K562 (cell line): ENCODE measurements at regions not wholly inside any gene's neighbourhood (a gene's known extent, or its start where the extent isn't known, plus 50 kb on each side); places are given as distances from the start of the nearest gene placed in this dataset.

Experiments used
- ATAC-seq: fragments of 200-7000 bp; cut with Tn5 transposase; 3 replicates; pipeline ENCODE4 v1.9.1; 2020; ENCODE audit warnings: moderate library complexity
- BruUV-seq: library from RNA; stranded (reverse); fragments of 400-500 nt; replicated peaks from 2 replicates; lab custom pipeline; 2021; lab: Mats Ljungman, UMichigan
- CTCF ChIA-PET: fragments of 300-600 bp; formaldehyde crosslinking; extraction: SDS; loops from one replicate; lab custom pipeline; 2021; ENCODE audit warnings: low intra/inter-chr PET ratio; lab: Yijun Ruan, JAX
- POLR2A ChIA-PET: fragments of 300-600, 350-650 bp; sonication (Branson Sonifier 250); formaldehyde crosslinking; extraction: SDS; loops from one replicate; lab custom pipeline; 2021; ENCODE audit warnings: antibody characterized with exemption, inconsistent platforms; lab: Yijun Ruan, JAX
- DNase-seq, 4 experiments: peaks; one replicate each; pipeline versions ENCODE4 v3.0.0 to v3.0.0-alpha.2; 2011 to 2018; ENCODE audit warnings: low spot score in 3 of 4, mixed read lengths in 3 of 4; ENCODE audit errors: extremely low read depth in 1 of 4
- FAIRE-seq: peaks from 2 replicates; lab custom pipeline; 2011; peaks lifted over from hg19 to GRCh38; lab: Jason Lieb, UNC
- H2AFZ ChIP-seq: 2 replicates; pipeline ENCODE4 v1.6.0; 2011; ENCODE audit warnings: low read depth, low read length, control low read depth, inconsistent platforms
- H3K27ac ChIP-seq: fragments of 200-600 bp; 3 replicates; pipeline ENCODE4 v1.8.0; 2011; ENCODE audit warnings: low read depth, mild to moderate bottlenecking, control low read depth, inconsistent platforms, low read length, moderate library complexity, mixed read lengths; ENCODE audit errors: extremely low read depth
- H3K27me3 ChIP-seq, 2 experiments: fragments of 300-600 bp in 1 of 2; 2 replicates in 1 of 2; 3 replicates in 1 of 2; pipeline versions ENCODE4 v1.6.0 to v1.8.0; 2011; ENCODE audit warnings: inconsistent platforms in 2 of 2, low read length in 2 of 2, mild to moderate bottlenecking in 1 of 2, mixed read lengths in 1 of 2, moderate library complexity in 1 of 2; ENCODE audit not compliant: control insufficient read depth in 2 of 2, insufficient read depth in 2 of 2
- H3K36me3 ChIP-seq: fragments of 300-600 bp; 3 replicates; pipeline ENCODE4 v1.8.0; 2011; ENCODE audit warnings: mild to moderate bottlenecking, low read length, inconsistent platforms; ENCODE audit not compliant: control insufficient read depth, insufficient read depth
- H3K4me1 ChIP-seq, 2 experiments: fragments of 200-600 bp in 1 of 2; replicated peaks in 1 of 2; 2 replicates in 1 of 2; 3 replicates in 1 of 2; pipeline versions ENCODE4 v1.5.1 to v1.8.0; 2011; ENCODE audit warnings: inconsistent platforms in 2 of 2, low read length in 2 of 2, mild to moderate bottlenecking in 1 of 2, mixed read lengths in 1 of 2, moderate library complexity in 1 of 2; ENCODE audit not compliant: control insufficient read depth in 2 of 2, insufficient read depth in 2 of 2
- H3K4me2 ChIP-seq: 2 replicates; pipeline ENCODE4 v1.6.1; 2011; ENCODE audit warnings: low read length, control low read depth, inconsistent platforms, mixed read lengths; ENCODE audit not compliant: insufficient read depth
- H3K4me3 ChIP-seq: fragments of 200-600 bp; sonication (generic), shearing (Covaris generic); 2 replicates; pipeline ENCODE4 v1.5.1; 2016; ENCODE audit warnings: control low read depth, inconsistent platforms
- H3K79me2 ChIP-seq: fragments of 200-600 bp; 3 replicates; pipeline ENCODE4 v1.8.0; 2011; ENCODE audit warnings: low read length, inconsistent platforms; ENCODE audit not compliant: control insufficient read depth, insufficient read depth
- H3K9ac ChIP-seq, 2 experiments: 2 replicates each; pipeline versions ENCODE4 v1.6.0 to v1.6.1; 2011; ENCODE audit warnings: low read depth in 2 of 2, low read length in 2 of 2, control low read depth in 1 of 2, inconsistent platforms in 1 of 2, mild to moderate bottlenecking in 1 of 2, mixed read lengths in 1 of 2; ENCODE audit not compliant: insufficient read depth in 1 of 2
- H3K9me1 ChIP-seq: one replicate; pipeline ENCODE4 v1.6.0; 2011; ENCODE audit warnings: inconsistent platforms, mild to moderate bottlenecking, low read length, moderate library complexity; ENCODE audit not compliant: control insufficient read depth, insufficient read depth
- H3K9me3 ChIP-seq: replicated peaks from 2 replicates; pipeline ENCODE4 v1.5.1; 2011; ENCODE audit warnings: low read depth, low read length, inconsistent platforms; ENCODE audit not compliant: control insufficient read depth, insufficient read depth
- H4K20me1 ChIP-seq: replicated peaks from 2 replicates; pipeline ENCODE4 v1.6.1; 2011; ENCODE audit warnings: low read length, inconsistent platforms, mixed read lengths; ENCODE audit not compliant: control insufficient read depth, insufficient read depth
- KLF6 ChIP-seq: fragments of 250-450 bp; sonication (Bioruptor Pico); IDR thresholded peaks from 2 replicates; pipeline ENCODE4 v1.4.0; 2020; ENCODE audit warnings: mild to moderate bottlenecking, moderate library complexity, borderline replicate concordance
- MEIS2 ChIP-seq: fragments of 450-650 bp; IDR thresholded peaks from 2 replicates; pipeline ENCODE4 v1.6.1; 2014; ENCODE audit warnings: mild to moderate bottlenecking; ENCODE audit not compliant: partially characterized antibody
- MLX ChIP-seq, 2 experiments: fragments of 450-650 bp in 1 of 2; sonication (generic) in 1 of 2; formaldehyde crosslinking; conservative IDR thresholded peaks; 2 replicates each; pipeline versions ENCODE4 v1.4.0 to v1.8.1; 2020 to 2022; ENCODE audit warnings: mild to moderate bottlenecking in 1 of 2, missing genetic modification reagents in 1 of 2
- MTF1 ChIP-seq: fragments of 250-450 bp; sonication (Bioruptor Pico); IDR thresholded peaks from 2 replicates; pipeline ENCODE4 v1.9.0; 2021; ENCODE audit warnings: moderate library complexity, mild to moderate bottlenecking, inconsistent platforms, borderline replicate concordance
- PRPF4 ChIP-seq: fragments of 200-400 bp; formaldehyde crosslinking; IDR thresholded peaks from one replicate; pipeline ENCODE4 v1.6.1; 2017; ENCODE audit warnings: low read length, low read depth, mild to moderate bottlenecking; ENCODE audit not compliant: insufficient read depth, poor library complexity, severe bottlenecking
- SIRT6 ChIP-seq: IDR thresholded peaks from one replicate; pipeline ENCODE4 v1.6.1; 2012; ENCODE audit warnings: low read depth, mild to moderate bottlenecking, control low read depth, inconsistent platforms, low read length, moderate library complexity
- ZFP36 ChIP-seq: fragments of 150-350 bp; IDR thresholded peaks from 2 replicates; pipeline ENCODE4 v1.6.1; 2018; ENCODE audit warnings: low read length, low read depth; ENCODE audit not compliant: partially characterized antibody
- ZNF23 ChIP-seq: fragments of 250-450 bp; sonication (Bioruptor Pico); IDR thresholded peaks from 2 replicates; pipeline ENCODE4 v1.4.0; 2020; ENCODE audit warnings: mild to moderate bottlenecking
- ZNF311 ChIP-seq: fragments of 250-450 bp; sonication (Bioruptor Pico); IDR thresholded peaks from 2 replicates; pipeline ENCODE4 v1.4.0; 2020; ENCODE audit warnings: mild to moderate bottlenecking, moderate library complexity
- ZNF583 ChIP-seq: fragments of 250-450 bp; sonication (Bioruptor Pico); IDR thresholded peaks from 2 replicates; pipeline ENCODE4 v1.4.0; 2020
- WGBS: fragments of 100-300 bp; shearing (Covaris generic); methylation state at CpG from one replicate; pipeline ENCODE4 v1.1.6; 2016; ENCODE audit warnings: low coverage, mixed read lengths; ENCODE audit not compliant: insufficient coverage; ENCODE audit errors: missing lambda C conversion rate; 5-methylcytosine and 5-hydroxymethylcytosine counted together
- in situ Hi-C: fragments of 300-500 bp; cut with MboI; formaldehyde crosslinking; loops from 4 replicates; pipeline ENCODE4 v1.15.0; 2018; ENCODE audit warnings: inconsistent platforms, mixed read lengths
- intact Hi-C: fragments of 100-400 bp; cut with micrococcal nuclease; formaldehyde crosslinking; loops from 2 replicates; pipeline ENCODE4 v1.14.2; 2022
- TF ChIP-seq, protein P1 (sequence below), 3 experiments: fragments of 200-800 bp in 1 of 3; sonication (Bioruptor generic) in 1 of 3; sonication (generic) in 1 of 3; formaldehyde crosslinking in 1 of 3; IDR thresholded peaks; 2 replicates each; pipeline versions ENCODE4 v1.6.1 to v1.8.0; 2016 to 2022; ENCODE audit warnings: mild to moderate bottlenecking in 2 of 3, missing compliant biosample characterization in 2 of 3, missing genetic modification characterization in 2 of 3, missing genetic modification reagents in 1 of 3
- TF ChIP-seq, protein P2 (sequence below): fragments of 250-450 bp; sonication (Bioruptor Pico); IDR thresholded peaks from 2 replicates; pipeline ENCODE4 v1.8.0; 2021; ENCODE audit warnings: borderline replicate concordance, mild to moderate bottlenecking, moderate library complexity; ENCODE audit not compliant: poor library complexity, severe bottlenecking

DNA sequence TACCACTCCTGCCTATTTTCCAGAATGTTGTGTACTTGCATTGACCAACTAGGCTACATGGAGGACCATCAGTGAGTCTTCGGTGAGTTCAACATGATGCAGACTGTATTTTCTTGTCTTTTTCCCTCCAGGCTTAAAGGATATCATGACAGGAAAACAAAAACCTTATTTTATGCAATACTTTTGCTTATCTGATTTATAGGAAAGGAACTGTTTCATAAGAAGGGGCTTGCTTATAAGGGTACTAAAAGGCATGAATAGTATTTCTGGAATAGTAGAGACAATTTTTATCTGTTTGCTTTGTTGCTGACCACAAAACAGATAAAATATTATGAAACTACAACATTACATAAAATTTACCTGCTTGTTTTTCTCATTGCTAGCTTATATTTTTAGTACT is 374.7 kb downstream of the KLF5 start:
- in situ Hi-C loops (no loop called here), intact Hi-C loops (no loop called here)
- no peak for FAIRE-seq
- no peaks in the 10 kb centered on the region for H3K4me1 ChIP-seq
- H3K27ac ChIP-seq, result no peak overlapping the region
- no peak overlapping the region for H2AFZ ChIP-seq
- no peaks in the 10 kb centered on the region for H3K36me3 ChIP-seq
- BruUV-seq, result no TSS peak
- WGBS, result 0% methylated on average over 1 of the region's 1 CpG
- H3K9ac ChIP-seq, result no peak overlapping the region
- H3K9me1 ChIP-seq, result no peaks in the 10 kb centered on the region
- H3K9me3 ChIP-seq, result no peaks in the 10 kb centered on the region
- CTCF ChIA-PET, result no interaction called here
- no peak overlapping the region for H3K4me3 ChIP-seq
- H3K4me2 ChIP-seq, result no peak overlapping the region
- H3K79me2 ChIP-seq, result no peaks in the 10 kb centered on the region
- ATAC-seq, result no peak
- POLR2A ChIA-PET, result interaction anchor here (1.1 kb wide), 1 partner anchor 12 kb away, joined by 3 read pairs; no protein-coding TSS in a partner anchor
- H3K27me3 ChIP-seq, result no peaks in the 10 kb centered on the region
- no peaks in the 10 kb centered on the region for H4K20me1 ChIP-seq
- DNase-seq, result no peak
- no peak for TF ChIP-seq ZNF311 (CRISPR knock-in tag)
- no peak for TF ChIP-seq MLX (CRISPR knock-in tag; conservative IDR thresholded peaks at IDR 0.05)
- no peak for TF ChIP-seq PRPF4
- TF ChIP-seq, protein P1, sequence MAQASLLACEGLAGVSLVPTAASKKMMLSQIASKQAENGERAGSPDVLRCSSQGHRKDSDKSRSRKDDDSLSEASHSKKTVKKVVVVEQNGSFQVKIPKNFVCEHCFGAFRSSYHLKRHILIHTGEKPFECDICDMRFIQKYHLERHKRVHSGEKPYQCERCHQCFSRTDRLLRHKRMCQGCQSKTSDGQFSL (CRISPR knock-in tag; IDR thresholded peaks at IDR 0.05), result no peak
- TF ChIP-seq, protein P1 (tag; IDR thresholded peaks at IDR 0.05), result no peak
- no peak for TF ChIP-seq MEIS2
- no peak for TF ChIP-seq ZNF23 (CRISPR knock-in tag)
- no peak for TF ChIP-seq ZFP36
- TF ChIP-seq ZNF583 (CRISPR knock-in tag), result no peak
- no peak for TF ChIP-seq SIRT6
- no peak for TF ChIP-seq KLF6 (CRISPR knock-in tag)
- TF ChIP-seq MTF1 (CRISPR knock-in tag), result no peak
- TF ChIP-seq, protein P2, sequence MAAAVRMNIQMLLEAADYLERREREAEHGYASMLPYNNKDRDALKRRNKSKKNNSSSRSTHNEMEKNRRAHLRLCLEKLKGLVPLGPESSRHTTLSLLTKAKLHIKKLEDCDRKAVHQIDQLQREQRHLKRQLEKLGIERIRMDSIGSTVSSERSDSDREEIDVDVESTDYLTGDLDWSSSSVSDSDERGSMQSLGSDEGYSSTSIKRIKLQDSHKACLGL (CRISPR knock-in tag), result no peak
